ACC112 (cell line): ENCODE measurements at regions not wholly inside any gene's neighbourhood (a gene's known extent, or its start where the extent isn't known, plus 50 kb on each side); places are given as distances from the start of the nearest gene placed in this dataset.

Experiments used
- H2AFZ ChIP-seq: fragments of 200-600 bp; sonication (generic); one replicate; pipeline ENCODE4 v1.6.0; 2017; ENCODE audit warnings: antibody characterized with exemption, low read length; ENCODE audit not compliant: unreplicated experiment
- H3K27ac ChIP-seq: fragments of 200-600 bp; sonication (generic); 2 replicates; pipeline ENCODE4 v1.5.1; 2014; ENCODE audit warnings: low read depth, mild to moderate bottlenecking, antibody characterized with exemption, low read length, moderate library complexity
- H3K27me3 ChIP-seq: fragments of 200-600 bp; sonication (generic); 2 replicates; pipeline ENCODE4 v1.6.1; 2014; ENCODE audit warnings: mild to moderate bottlenecking, antibody characterized with exemption, low read length, moderate library complexity, mixed read lengths; ENCODE audit not compliant: insufficient read depth
- H3K36me3 ChIP-seq: fragments of 200-600 bp; sonication (generic); 2 replicates; pipeline ENCODE4 v1.6.1; 2016; ENCODE audit warnings: mild to moderate bottlenecking, antibody characterized with exemption, low read length, moderate library complexity, mixed read lengths; ENCODE audit not compliant: insufficient read depth
- H3K4me1 ChIP-seq: fragments of 200-600 bp; sonication (generic); one replicate; pipeline ENCODE4 v1.6.1; 2016; ENCODE audit warnings: low read length, mixed read lengths; ENCODE audit not compliant: insufficient read depth, unreplicated experiment, control insufficient read depth
- H3K4me3 ChIP-seq: fragments of 200-600 bp; sonication (generic); 2 replicates; pipeline ENCODE4 v1.5.1; 2014; ENCODE audit warnings: mild to moderate bottlenecking, low read depth, low read length
- H3K79me2 ChIP-seq: fragments of 200-600 bp; sonication (generic); one replicate; pipeline ENCODE4 v1.6.0; 2016; ENCODE audit warnings: low read length; ENCODE audit not compliant: control insufficient read depth, unreplicated experiment, insufficient read depth

- Histone ChIP-seq H2AFZ (no peak overlapping the region), H3K79me2 (no peaks in the 10 kb centered on the region), H3K27ac (no peak overlapping the region)
Measured at GRCh38 chr1:96290033-96290432, 431.6 kb upstream of the PTBP2 start.

DNA sequence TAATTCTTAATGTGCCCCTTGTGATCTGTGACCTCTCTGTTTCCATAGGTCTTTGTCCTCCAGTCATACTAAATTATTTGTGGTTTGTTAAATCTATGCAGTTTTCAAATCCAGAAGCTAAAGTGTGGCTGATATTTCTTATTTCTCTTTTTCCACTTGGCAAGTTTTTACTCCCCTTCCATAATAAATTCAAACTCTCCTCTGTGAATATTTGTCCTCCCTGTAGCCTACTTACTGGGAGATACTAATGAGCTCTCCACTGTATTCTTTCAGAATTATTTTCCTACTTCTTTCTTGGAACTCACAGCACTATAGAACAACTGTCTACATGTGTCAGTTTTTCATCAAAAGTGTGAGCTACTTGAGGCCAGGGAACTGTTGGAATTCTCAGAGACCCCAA, 430.8 kb upstream of the PTBP2 start:
- no peak overlapping the region for H2AFZ ChIP-seq
- no peaks in the 10 kb centered on the region for H3K36me3 ChIP-seq
- H3K27ac ChIP-seq = no peak overlapping the region
- H3K79me2 ChIP-seq = no peaks in the 10 kb centered on the region
- H3K4me3 ChIP-seq = no peak overlapping the region
- H3K27me3 ChIP-seq = no peaks in the 10 kb centered on the region
- no peaks in the 10 kb centered on the region for H3K4me1 ChIP-seq

More at GRCh38 chr1:96290033-96290432, 431.6 kb upstream of the PTBP2 start:
- H3K4me3 ChIP-seq = no peak overlapping the region
- H3K36me3 ChIP-seq = no peaks in the 10 kb centered on the region
- H3K27me3 ChIP-seq = no peaks in the 10 kb centered on the region
- H3K4me1 ChIP-seq = no peaks in the 10 kb centered on the region

DNA sequence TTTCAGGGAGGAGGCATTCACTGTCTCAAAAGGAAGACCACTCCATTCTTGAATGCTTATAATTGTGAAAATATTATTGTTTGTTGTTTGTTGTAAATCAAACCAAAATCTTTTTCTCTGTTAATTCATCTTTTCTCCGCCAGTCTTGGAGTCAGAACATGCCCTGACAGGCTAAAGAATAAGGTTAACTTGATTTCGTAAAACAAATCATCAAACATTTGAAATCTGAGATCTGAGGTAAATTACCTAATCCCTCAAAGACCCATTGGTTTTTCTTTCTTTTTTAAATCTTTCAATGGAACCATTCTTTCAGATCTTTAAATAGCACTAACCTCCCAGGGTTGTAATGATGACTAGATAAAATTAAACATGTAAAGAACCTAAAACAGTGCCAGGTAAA, 430.1 kb upstream of the PTBP2 start:
- no peaks in the 10 kb centered on the region for H3K79me2 ChIP-seq
- H3K4me1 ChIP-seq = no peaks in the 10 kb centered on the region
- H3K27ac ChIP-seq = no peak overlapping the region
- no peaks in the 10 kb centered on the region for H3K36me3 ChIP-seq
- H3K27me3 ChIP-seq = no peaks in the 10 kb centered on the region
- no peak overlapping the region for H3K4me3 ChIP-seq
- no peak overlapping the region for H2AFZ ChIP-seq

DNA sequence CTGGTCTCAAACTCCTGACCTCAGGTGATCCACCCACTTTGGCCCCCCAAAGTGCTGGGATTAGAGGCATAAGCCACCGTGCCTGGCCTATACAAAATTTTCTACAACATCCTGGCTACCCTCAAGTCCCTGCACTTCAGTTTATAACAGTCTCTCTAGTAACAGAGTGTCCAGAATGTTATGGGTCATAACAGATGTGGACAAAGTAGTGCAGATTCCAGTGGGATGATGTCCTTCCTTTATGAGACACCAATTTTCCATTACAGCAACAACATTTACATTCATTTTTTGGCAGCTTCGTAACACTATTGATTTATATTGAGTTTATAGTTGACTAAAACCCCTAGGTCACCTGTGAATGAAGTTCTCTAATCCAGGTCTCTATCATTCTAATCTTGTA, 429.4 kb upstream of the PTBP2 start:
- no peaks in the 10 kb centered on the region for H3K79me2 ChIP-seq
- H3K4me1 ChIP-seq = no peaks in the 10 kb centered on the region
- H3K27ac ChIP-seq = no peak overlapping the region
- H3K36me3 ChIP-seq = no peaks in the 10 kb centered on the region
- no peak overlapping the region for H3K4me3 ChIP-seq
- no peak overlapping the region for H2AFZ ChIP-seq
- H3K27me3 ChIP-seq = no peaks in the 10 kb centered on the region

- Histone ChIP-seq H3K27me3 (no peaks in the 10 kb centered on the region), H3K79me2 (no peaks in the 10 kb centered on the region), H3K4me3 (no peak overlapping the region), H3K4me1 (peaks cover 5% of the 10 kb centered on the region), H3K27ac (no peak overlapping the region), H3K36me3 (no peaks in the 10 kb centered on the region), H2AFZ (no peak overlapping the region)
Measured at GRCh38 chr1:96296991-96297390, 424.6 kb upstream of the PTBP2 start.

GRCh38 chr1:96306809-96307560, 414.6 kb upstream of the PTBP2 start:
- Histone ChIP-seq H2AFZ (peak overlapping the region; percentile 43), H3K4me1 (peaks cover 30% of the 10 kb centered on the region), H3K36me3 (no peaks in the 10 kb centered on the region), H3K27ac (peak overlapping the region; percentile 76), H3K4me3 (peak overlapping the region; percentile 7; the same call in 1 of the 2 replicates), H3K27me3 (no peaks in the 10 kb centered on the region), H3K79me2 (no peaks in the 10 kb centered on the region)

- Histone ChIP-seq H3K4me1 (peaks cover 37% of the 10 kb centered on the region), H3K27ac (no peak overlapping the region), H3K27me3 (no peaks in the 10 kb centered on the region), H3K4me3 (no peak overlapping the region), H2AFZ (no peak overlapping the region), H3K36me3 (no peaks in the 10 kb centered on the region), H3K79me2 (no peaks in the 10 kb centered on the region)
Measured at GRCh38 chr1:96308314-96308713, 413.3 kb upstream of the PTBP2 start.

GRCh38 chr1:96309783-96310182, 411.8 kb upstream of the PTBP2 start:
- Histone ChIP-seq H2AFZ (no peak overlapping the region), H3K27ac (peak overlapping the region; percentile 50), H3K27me3 (no peaks in the 10 kb centered on the region), H3K4me1 (peaks cover 42% of the 10 kb centered on the region), H3K4me3 (no peak overlapping the region), H3K79me2 (no peaks in the 10 kb centered on the region), H3K36me3 (no peaks in the 10 kb centered on the region)

DNA sequence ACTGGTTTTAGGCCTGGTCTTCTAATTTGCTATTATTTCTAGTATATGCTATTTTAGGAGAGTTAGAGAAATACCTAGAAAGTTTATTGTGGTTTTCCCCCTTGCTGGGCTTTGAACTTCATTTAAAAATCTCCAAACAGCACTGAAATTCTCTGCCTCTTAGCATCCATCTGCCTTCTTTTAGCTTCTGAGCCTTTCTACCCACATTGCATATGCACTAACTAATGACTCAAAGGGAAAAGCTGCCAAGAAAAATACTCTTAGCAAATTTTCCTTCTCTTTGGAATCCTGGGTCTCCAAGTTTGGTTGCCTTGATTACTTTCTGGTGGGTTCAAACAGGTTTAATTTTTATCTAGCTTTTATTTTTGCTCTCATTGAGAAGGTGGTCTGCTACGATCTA, 408.4 kb upstream of the PTBP2 start:
- H3K27ac ChIP-seq = peak overlapping the region; percentile 31
- no peaks in the 10 kb centered on the region for H3K79me2 ChIP-seq
- no peaks in the 10 kb centered on the region for H3K27me3 ChIP-seq
- peak overlapping the region; percentile 1 for H2AFZ ChIP-seq
- H3K4me1 ChIP-seq = peaks cover 31% of the 10 kb centered on the region
- H3K4me3 ChIP-seq = no peak overlapping the region
- no peaks in the 10 kb centered on the region for H3K36me3 ChIP-seq

DNA sequence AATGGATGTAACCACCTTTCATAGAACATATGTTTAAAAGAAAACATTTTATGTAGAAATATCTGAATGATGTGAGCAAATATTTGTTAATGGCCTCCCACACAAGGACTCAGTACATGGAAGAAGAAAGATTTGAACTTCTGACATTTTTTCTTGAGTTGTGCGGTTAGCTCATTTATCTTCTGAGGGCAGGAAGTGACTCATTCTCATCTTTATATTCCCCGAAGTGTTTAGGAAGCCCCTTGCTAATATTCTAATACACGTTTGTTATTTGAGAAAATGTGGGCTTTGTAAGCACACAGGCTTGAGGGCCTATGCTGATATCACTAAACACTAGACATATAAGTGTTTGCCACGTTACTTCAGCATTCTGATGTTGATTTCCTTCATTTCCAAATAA, 392.5 kb upstream of the PTBP2 start:
- H3K4me1 ChIP-seq = peaks cover 7% of the 10 kb centered on the region
- peak overlapping the region; percentile 44 for H2AFZ ChIP-seq
- no peak overlapping the region for H3K27ac ChIP-seq
- H3K36me3 ChIP-seq = no peaks in the 10 kb centered on the region
- no peaks in the 10 kb centered on the region for H3K79me2 ChIP-seq
- no peaks in the 10 kb centered on the region for H3K27me3 ChIP-seq
- H3K4me3 ChIP-seq = no peak overlapping the region

- no peaks in the 10 kb centered on the region for H3K36me3 ChIP-seq
- no peak overlapping the region for H3K27ac ChIP-seq
- no peak overlapping the region for H2AFZ ChIP-seq
- peaks cover 7% of the 10 kb centered on the region for H3K4me1 ChIP-seq
- H3K79me2 ChIP-seq = no peaks in the 10 kb centered on the region
- no peaks in the 10 kb centered on the region for H3K27me3 ChIP-seq
- H3K4me3 ChIP-seq = no peak overlapping the region
Measured at GRCh38 chr1:96331596-96331995, 390.0 kb upstream of the PTBP2 start.
